ENCODE measurements at regions not wholly inside any gene's neighbourhood (a gene's known extent, or its start where the extent isn't known, plus 50 kb on each side); places are given as distances from the start of the nearest gene placed in this dataset.

GRCh38 chr4:81698538-81699296 lies 227.0 kb upstream of the RASGEF1B start:
- Histone ChIP-seq H2AK5ac (ENCODE audit: low read length) (no peak overlapping the region), H3K36me3 (ENCODE audit: control insufficient read depth, insufficient read depth, low read length) (no peaks in the 10 kb centered on the region), H3K27me3 (ENCODE audit: insufficient read depth, low read length, poor library complexity) (no peaks in the 10 kb centered on the region), H3K79me1 (ENCODE audit: low read length) (no peaks in the 10 kb centered on the region), H3K4ac (ENCODE audit: low read depth, low read length) (no peak overlapping the region), H3K56ac (ENCODE audit: low read length) (no peak overlapping the region), H3K4me2 (ENCODE audit: low read length) (no peak overlapping the region), H3K4me3 (ENCODE audit: low read length) (no peak overlapping the region), H3K4me1 (ENCODE audit: control insufficient read depth, low read depth, low read length) (no peaks in the 10 kb centered on the region), H3K23ac (ENCODE audit: low read length) (no peak overlapping the region), H3K9ac (ENCODE audit: low read length) (no peak overlapping the region), H4K5ac (ENCODE audit: low read length) (no peak overlapping the region), H2BK120ac (ENCODE audit: low read depth, low read length) (no peak overlapping the region), H2BK5ac (ENCODE audit: low read length) (no peak overlapping the region), H3K18ac (ENCODE audit: low read length) (peak overlapping the region; percentile 4), H4K8ac (ENCODE audit: low read depth, low read length) (no peak overlapping the region), H2BK15ac (replicated peaks; ENCODE audit: low read depth) (no peak overlapping the region), H3K27ac (ENCODE audit: low read depth, low read length) (no peak overlapping the region), H3K79me2 (ENCODE audit: control insufficient read depth, insufficient read depth, low read length) (no peaks in the 10 kb centered on the region)
- no CpG with 5 or more reads among the region's 6 CpGs for WGBS (ENCODE audit: extremely low coverage, insufficient coverage, low lambda C conversion rate)
- DNase-seq, result peak; percentile 16

- Histone ChIP-seq H2BK15ac (replicated peaks; ENCODE audit: low read depth) (no peak overlapping the region), H2BK120ac (ENCODE audit: low read depth, low read length) (no peak overlapping the region), H3K4ac (ENCODE audit: low read depth, low read length) (no peak overlapping the region), H3K36me3 (ENCODE audit: control insufficient read depth, insufficient read depth, low read length) (no peaks in the 10 kb centered on the region), H3K79me2 (ENCODE audit: control insufficient read depth, insufficient read depth, low read length) (no peaks in the 10 kb centered on the region), H3K79me1 (ENCODE audit: low read length) (no peaks in the 10 kb centered on the region), H2BK5ac (ENCODE audit: low read length) (no peak overlapping the region), H3K9ac (ENCODE audit: low read length) (no peak overlapping the region), H3K23ac (ENCODE audit: low read length) (no peak overlapping the region), H3K27me3 (ENCODE audit: insufficient read depth, low read length, poor library complexity) (no peaks in the 10 kb centered on the region), H4K8ac (ENCODE audit: low read depth, low read length) (no peak overlapping the region), H4K5ac (ENCODE audit: low read length) (no peak overlapping the region), H3K4me3 (ENCODE audit: low read length) (no peak overlapping the region), H3K4me2 (ENCODE audit: low read length) (no peak overlapping the region), H3K27ac (ENCODE audit: low read depth, low read length) (no peak overlapping the region), H3K18ac (ENCODE audit: low read length) (no peak overlapping the region), H3K56ac (ENCODE audit: low read length) (no peak overlapping the region), H2AK5ac (ENCODE audit: low read length) (no peak overlapping the region), H3K4me1 (ENCODE audit: control insufficient read depth, low read depth, low read length) (peaks cover 1% of the 10 kb centered on the region)
- no CpG with 5 or more reads among the region's 5 CpGs for WGBS (ENCODE audit: extremely low coverage, insufficient coverage, low lambda C conversion rate)
- DNase-seq, result no peak
These were observed 222.6 kb upstream of the RASGEF1B start for GRCh38 chr4:81694176-81694913.

GRCh38 chr4:81690871-81691270 lies 219.2 kb upstream of the RASGEF1B start:
- Histone ChIP-seq H4K8ac (ENCODE audit: low read depth, low read length) (no peak overlapping the region), H3K4ac (ENCODE audit: low read depth, low read length) (no peak overlapping the region), H2BK120ac (ENCODE audit: low read depth, low read length) (no peak overlapping the region), H3K4me1 (ENCODE audit: control insufficient read depth, low read depth, low read length) (peaks cover 1% of the 10 kb centered on the region), H3K56ac (ENCODE audit: low read length) (no peak overlapping the region), H3K27me3 (ENCODE audit: insufficient read depth, low read length, poor library complexity) (no peaks in the 10 kb centered on the region), H3K27ac (ENCODE audit: low read depth, low read length) (no peak overlapping the region), H3K36me3 (ENCODE audit: control insufficient read depth, insufficient read depth, low read length) (no peaks in the 10 kb centered on the region), H3K9ac (ENCODE audit: low read length) (no peak overlapping the region), H3K79me2 (ENCODE audit: control insufficient read depth, insufficient read depth, low read length) (no peaks in the 10 kb centered on the region), H3K79me1 (ENCODE audit: low read length) (no peaks in the 10 kb centered on the region), H2AK5ac (ENCODE audit: low read length) (no peak overlapping the region), H3K18ac (ENCODE audit: low read length) (no peak overlapping the region), H3K4me2 (ENCODE audit: low read length) (no peak overlapping the region), H4K5ac (ENCODE audit: low read length) (no peak overlapping the region), H2BK5ac (ENCODE audit: low read length) (no peak overlapping the region), H3K4me3 (ENCODE audit: low read length) (no peak overlapping the region), H3K23ac (ENCODE audit: low read length) (no peak overlapping the region), H2BK15ac (replicated peaks; ENCODE audit: low read depth) (no peak overlapping the region)
- no peak for DNase-seq
- no CpG with 5 or more reads among the region's 2 CpGs for WGBS (ENCODE audit: extremely low coverage, insufficient coverage, low lambda C conversion rate)

GRCh38 chr4:81688085-81688484 lies 216.4 kb upstream of the RASGEF1B start:
- no peak overlapping the region for H3K23ac ChIP-seq (ENCODE audit: low read length)
- no peaks in the 10 kb centered on the region for H3K36me3 ChIP-seq (ENCODE audit: control insufficient read depth, insufficient read depth, low read length)
- no peak overlapping the region for H3K18ac ChIP-seq (ENCODE audit: low read length)
- no peak overlapping the region for H4K5ac ChIP-seq (ENCODE audit: low read length)
- no peak overlapping the region for H3K4me2 ChIP-seq (ENCODE audit: low read length)
- H2BK120ac ChIP-seq (ENCODE audit: low read depth, low read length), result no peak overlapping the region
- no peak overlapping the region for H3K4ac ChIP-seq (ENCODE audit: low read depth, low read length)
- no peak overlapping the region for H3K4me3 ChIP-seq (ENCODE audit: low read length)
- H2BK5ac ChIP-seq (ENCODE audit: low read length), result no peak overlapping the region
- no peaks in the 10 kb centered on the region for H3K79me2 ChIP-seq (ENCODE audit: control insufficient read depth, insufficient read depth, low read length)
- H4K8ac ChIP-seq (ENCODE audit: low read depth, low read length), result no peak overlapping the region
- H3K4me1 ChIP-seq (ENCODE audit: control insufficient read depth, low read depth, low read length), result peaks cover 1% of the 10 kb centered on the region
- H3K27ac ChIP-seq (ENCODE audit: low read depth, low read length), result no peak overlapping the region
- no peak overlapping the region for H3K56ac ChIP-seq (ENCODE audit: low read length)
- H2BK15ac ChIP-seq (replicated peaks; ENCODE audit: low read depth), result no peak overlapping the region
- peak; percentile 69 for DNase-seq
- no peak overlapping the region for H3K9ac ChIP-seq (ENCODE audit: low read length)
- H3K79me1 ChIP-seq (ENCODE audit: low read length), result no peaks in the 10 kb centered on the region
- no peak overlapping the region for H2AK5ac ChIP-seq (ENCODE audit: low read length)
- no CpG with 5 or more reads among the region's 4 CpGs for WGBS (ENCODE audit: extremely low coverage, insufficient coverage, low lambda C conversion rate)
- H3K27me3 ChIP-seq (ENCODE audit: insufficient read depth, low read length, poor library complexity), result no peaks in the 10 kb centered on the region

GRCh38 chr4:81687471-81687870 lies 215.8 kb upstream of the RASGEF1B start:
- Histone ChIP-seq H3K9ac (ENCODE audit: low read length) (no peak overlapping the region), H3K23ac (ENCODE audit: low read length) (no peak overlapping the region), H3K4me1 (ENCODE audit: control insufficient read depth, low read depth, low read length) (peaks cover 1% of the 10 kb centered on the region), H3K4ac (ENCODE audit: low read depth, low read length) (no peak overlapping the region), H3K18ac (ENCODE audit: low read length) (peak overlapping the region; percentile 80), H4K5ac (ENCODE audit: low read length) (no peak overlapping the region), H3K56ac (ENCODE audit: low read length) (no peak overlapping the region), H3K27me3 (ENCODE audit: insufficient read depth, low read length, poor library complexity) (no peaks in the 10 kb centered on the region), H2BK120ac (ENCODE audit: low read depth, low read length) (peak overlapping the region; percentile 92), H3K27ac (ENCODE audit: low read depth, low read length) (no peak overlapping the region), H3K79me2 (ENCODE audit: control insufficient read depth, insufficient read depth, low read length) (no peaks in the 10 kb centered on the region), H2BK5ac (ENCODE audit: low read length) (no peak overlapping the region), H3K4me2 (ENCODE audit: low read length) (no peak overlapping the region), H4K8ac (ENCODE audit: low read depth, low read length) (no peak overlapping the region), H3K36me3 (ENCODE audit: control insufficient read depth, insufficient read depth, low read length) (no peaks in the 10 kb centered on the region), H3K79me1 (ENCODE audit: low read length) (no peaks in the 10 kb centered on the region), H3K4me3 (ENCODE audit: low read length) (no peak overlapping the region), H2AK5ac (ENCODE audit: low read length) (no peak overlapping the region), H2BK15ac (replicated peaks; ENCODE audit: low read depth) (no peak overlapping the region)
- no CpG with 5 or more reads among the region's 1 CpG for WGBS (ENCODE audit: extremely low coverage, insufficient coverage, low lambda C conversion rate)
- DNase-seq, result no peak

All from mesendoderm (in vitro differentiated cells).